CD4-positive, alpha-beta T cell (primary cell): ENCODE measurements at regions not wholly inside any gene's neighbourhood (a gene's known extent, or its start where the extent isn't known, plus 50 kb on each side); places are given as distances from the start of the nearest gene placed in this dataset.
"Not testable (repeated sequence)": the region's sequence is repeated elsewhere in the genome, so short reads cannot be mapped to it uniquely, and the experiment has no call there.

Experiments
- ATAC-seq: fragments of 200-7000 bp; cut with Tn5 transposase; one replicate; pipeline ENCODE4 v1.10.0; 2022; ENCODE audit warnings: mild to moderate bottlenecking; ENCODE audit not compliant: poor library complexity
- CTCF ChIA-PET: fragments of 350-600 bp; sonication (Branson Sonifier 250); formaldehyde crosslinking; loops from one replicate; lab custom pipeline; 2021; ENCODE audit warnings: antibody characterized with exemption, inconsistent platforms; lab: Charles Lee
- POLR2A ChIA-PET: fragments of 350-600 bp; sonication (Branson Sonifier 250); formaldehyde crosslinking; loops from one replicate; lab custom pipeline; 2021; ENCODE audit warnings: antibody characterized with exemption, inconsistent platforms; lab: Charles Lee
- DNase-seq, 14 experiments: peaks; one replicate each; pipeline ENCODE4 v3.0.0-alpha.2; 2013 to 2020; ENCODE audit warnings: mixed read lengths in 2 of 14
- H3K27ac ChIP-seq, 2 donors: one replicate each; pipeline versions ENCODE4 v1.5.1 to v1.7.0; 2013; ENCODE audit warnings: low read length in 2 of 2, low read depth in 1 of 2, mild to moderate bottlenecking in 1 of 2
- H3K27me3 ChIP-seq, 2 experiments: 1 replicate in 1 of 2; 2 replicates in 1 of 2; pipeline versions ENCODE4 v1.6.1 to v1.7.0; 2013; ENCODE audit warnings: low read length in 2 of 2, control low read depth in 1 of 2, mild to moderate bottlenecking in 1 of 2, moderate library complexity in 1 of 2; ENCODE audit not compliant: insufficient read depth in 2 of 2, control insufficient read depth in 1 of 2
- H3K36me3 ChIP-seq: one replicate; pipeline ENCODE4 v1.6.1; 2013; ENCODE audit warnings: low read length, control low read depth; ENCODE audit not compliant: insufficient read depth
- H3K4me1 ChIP-seq: one replicate; pipeline ENCODE4 v1.6.1; 2013; ENCODE audit warnings: low read length, control low read depth; ENCODE audit not compliant: insufficient read depth
- H3K4me3 ChIP-seq: one replicate; pipeline ENCODE4 v1.5.1; 2013; ENCODE audit warnings: mild to moderate bottlenecking, low read length, moderate library complexity
- H3K9me3 ChIP-seq, 2 experiments: 1 replicate in 1 of 2; 2 replicates in 1 of 2; pipeline versions ENCODE4 v1.6.1 to v1.7.0; 2013; ENCODE audit warnings: low read length in 2 of 2, mild to moderate bottlenecking in 2 of 2, control low read depth in 1 of 2, moderate library complexity in 1 of 2; ENCODE audit not compliant: control insufficient read depth in 1 of 2, insufficient read depth in 1 of 2
- H3K27ac Mint-ChIP-seq: one replicate; pipeline ENCODE4 v1.8.0; 2020; ENCODE audit warnings: mixed read lengths
- H3K27me3 Mint-ChIP-seq: one replicate; pipeline ENCODE4 v1.8.0; 2021; ENCODE audit warnings: mixed read lengths
- H3K36me3 Mint-ChIP-seq: one replicate; pipeline ENCODE4 v1.8.0; 2021; ENCODE audit warnings: low read depth, mixed read lengths
- H3K4me1 Mint-ChIP-seq: one replicate; pipeline ENCODE4 v1.8.0; 2021; ENCODE audit warnings: low read depth, mixed read lengths
- H3K4me3 Mint-ChIP-seq: one replicate; pipeline ENCODE4 v1.8.0; 2020; ENCODE audit warnings: mild to moderate bottlenecking, mixed read lengths
- H3K9me3 Mint-ChIP-seq: one replicate; pipeline ENCODE4 v1.8.0; 2020; ENCODE audit warnings: mixed read lengths
- CTCF ChIP-seq: fragments of 200-600 bp; IDR thresholded peaks from one replicate; pipeline ENCODE4 v1.8.0; 2022; ENCODE audit warnings: antibody characterized with exemption, mild to moderate bottlenecking
- intact Hi-C, 2 experiments: fragments of 100-400 bp; cut with DNase I in 1 of 2; cut with micrococcal nuclease in 1 of 2; formaldehyde crosslinking; loops; one replicate each; pipeline versions ENCODE4 v1.15.1 to v1.9.0; 2023 to 2025; cut with DNase I, micrococcal nuclease

GRCh38 chr16:73945631-73946030 lies 351.0 kb upstream of the PSMD7 start:
- no peak for TF ChIP-seq CTCF
- no peaks in the 10 kb centered on the region for H3K9me3 Mint-ChIP-seq
- H3K27ac Mint-ChIP-seq = no peak overlapping the region
- Histone ChIP-seq H3K27me3 (no peaks in the 10 kb centered on the region), H3K4me1 (no peaks in the 10 kb centered on the region), H3K4me3 (no peak overlapping the region), H3K36me3 (no peaks in the 10 kb centered on the region), H3K9me3 (peaks cover 0 to 4% of the 10 kb centered on the region in 2 experiments), H3K27ac (no peak overlapping the region)
- intact Hi-C loops = no loop called here
- ChIA-PET CTCF (no interaction called here), POLR2A (no interaction called here)
- no peaks in the 10 kb centered on the region for H3K4me1 Mint-ChIP-seq
- no peak overlapping the region for H3K4me3 Mint-ChIP-seq
- H3K27me3 Mint-ChIP-seq = no peaks in the 10 kb centered on the region
- DNase-seq = no peak
- ATAC-seq = no peak
- H3K36me3 Mint-ChIP-seq = no peaks in the 10 kb centered on the region

- H3K36me3 ChIP-seq, H3K36me3 Mint-ChIP-seq, intact Hi-C loops, H3K27ac ChIP-seq, ATAC-seq, H3K4me1 ChIP-seq, H3K27ac Mint-ChIP-seq, DNase-seq, H3K9me3 ChIP-seq, H3K4me1 Mint-ChIP-seq, H3K4me3 ChIP-seq, POLR2A ChIA-PET, H3K9me3 Mint-ChIP-seq, H3K27me3 ChIP-seq, H3K4me3 Mint-ChIP-seq, CTCF ChIA-PET, H3K27me3 Mint-ChIP-seq: not testable (repeated sequence)
Measured at GRCh38 chr16:73943184-73943583, 353.4 kb upstream of the PSMD7 start.

GRCh38 chr16:73940786-73941185 lies 355.8 kb upstream of the PSMD7 start:
- H3K4me1 ChIP-seq, H3K36me3 ChIP-seq, POLR2A ChIA-PET, DNase-seq, H3K27me3 ChIP-seq, ATAC-seq, H3K27ac Mint-ChIP-seq, H3K4me3 Mint-ChIP-seq, H3K9me3 Mint-ChIP-seq, intact Hi-C loops, H3K36me3 Mint-ChIP-seq, H3K27me3 Mint-ChIP-seq, H3K4me3 ChIP-seq, H3K27ac ChIP-seq, CTCF ChIA-PET, H3K4me1 Mint-ChIP-seq: not testable (repeated sequence)
- H3K9me3 ChIP-seq = peaks cover 0 to 10% of the 10 kb centered on the region in 2 experiments

- Histone ChIP-seq H3K4me1 (no peaks in the 10 kb centered on the region), H3K27ac (no peak overlapping the region), H3K4me3 (no peak overlapping the region), H3K9me3 (peaks cover 0 to 6% of the 10 kb centered on the region in 2 experiments), H3K36me3 (no peaks in the 10 kb centered on the region), H3K27me3 (no peaks in the 10 kb centered on the region)
- no peaks in the 10 kb centered on the region for H3K27me3 Mint-ChIP-seq
- intact Hi-C loops = no loop called here
- ATAC-seq (no peak), DNase-seq (no peak)
- no peak overlapping the region for H3K27ac Mint-ChIP-seq
- TF ChIP-seq CTCF = no peak
- ChIA-PET POLR2A (no interaction called here), CTCF (interaction anchor here (0.7 kb wide), 1 partner anchor 63 kb away, joined by 3 read pairs; no protein-coding TSS in a partner anchor)
- H3K9me3 Mint-ChIP-seq = peaks cover 16% of the 10 kb centered on the region
- H3K36me3 Mint-ChIP-seq = no peaks in the 10 kb centered on the region
- no peaks in the 10 kb centered on the region for H3K4me1 Mint-ChIP-seq
- H3K4me3 Mint-ChIP-seq = no peak overlapping the region
Measured at GRCh38 chr16:73923951-73924350, 372.7 kb upstream of the PSMD7 start.
